Iris pigment epithelial cell (primary cell): ENCODE measurements at regions not wholly inside any gene's neighbourhood (a gene's known extent, or its start where the extent isn't known, plus 50 kb on each side); places are given as distances from the start of the nearest gene placed in this dataset.

Experiments used
- DNase-seq: peaks from one replicate; pipeline ENCODE4 v3.0.0-alpha.2; 2011; ENCODE audit warnings: low read depth

DNA sequence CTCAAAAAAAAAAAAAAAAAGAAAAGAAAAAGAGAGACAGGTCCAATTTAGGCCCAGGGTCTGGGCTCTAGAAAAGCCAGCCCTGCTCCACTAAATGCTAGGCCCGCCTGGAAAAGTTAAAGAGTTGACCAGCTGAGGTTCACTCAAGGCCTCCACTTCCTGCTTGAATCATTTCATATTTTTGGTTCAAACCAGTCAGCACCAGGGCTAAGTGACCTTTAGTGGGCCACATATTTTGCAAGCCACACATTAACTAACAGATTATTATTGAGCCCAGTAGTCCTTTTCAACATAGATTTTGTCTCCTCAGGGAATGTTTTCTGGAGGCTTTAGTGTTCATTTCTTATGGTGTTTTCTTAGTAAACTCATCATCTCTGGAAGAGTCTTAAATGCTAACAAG lies 156.6 kb downstream of the TLR4 start:
- peak; percentile 3 for DNase-seq

DNA sequence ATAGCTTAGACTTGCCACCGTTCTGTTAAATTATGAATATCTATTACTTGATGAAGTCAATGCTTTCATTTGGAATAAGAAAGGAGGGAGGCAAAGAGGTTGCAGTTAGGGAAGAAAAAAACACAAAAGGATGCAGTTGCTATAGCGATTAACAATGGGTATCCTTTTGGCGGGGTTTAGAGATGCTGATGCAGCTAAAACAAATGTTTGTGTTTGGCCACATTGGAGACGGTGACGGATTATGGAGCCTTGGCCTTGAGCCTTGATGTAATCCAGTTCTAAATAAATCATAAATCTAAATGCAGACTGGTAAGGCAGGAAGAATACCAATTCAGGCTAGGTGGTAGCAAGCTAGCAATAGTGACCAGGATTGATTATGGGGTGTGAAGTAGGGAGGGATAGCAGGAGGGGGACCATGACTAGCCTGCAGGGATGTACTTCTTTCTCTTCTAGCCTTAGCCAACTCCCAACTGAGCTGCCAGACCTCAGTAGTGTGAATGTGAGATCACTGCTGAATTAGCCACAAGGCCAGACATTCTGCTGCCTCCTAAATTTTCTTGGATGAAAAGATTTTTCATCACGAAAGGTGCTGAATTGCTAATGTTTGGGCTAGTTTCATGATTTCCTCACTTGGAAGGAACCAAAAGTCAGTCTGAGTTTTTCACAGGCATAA lies 160.3 kb downstream of the TLR4 start:
- DNase-seq = no peak

DNA sequence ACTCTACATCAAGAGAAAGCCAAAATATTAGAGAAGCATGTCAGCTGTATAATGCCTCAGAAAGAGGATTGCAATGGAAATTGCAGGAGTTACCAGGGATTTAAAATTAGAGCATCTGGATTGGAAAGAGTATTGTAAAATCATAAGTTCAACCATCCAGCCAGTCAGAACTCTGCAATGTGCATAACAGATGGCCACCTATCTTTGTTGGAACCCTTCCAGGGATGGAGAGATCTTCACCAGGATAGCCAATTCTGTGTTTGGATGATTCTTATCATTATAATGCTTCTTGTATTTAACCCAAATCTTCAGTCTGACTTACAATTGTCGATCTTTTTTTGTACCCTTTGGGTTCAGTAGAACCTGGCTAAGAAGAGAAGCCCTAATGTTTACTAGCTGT lies 164.4 kb downstream of the TLR4 start:
- DNase-seq = no peak

GRCh38 chr9:117869287-117869686 lies 165.1 kb downstream of the TLR4 start:
- no peak for DNase-seq

- DNase-seq = no peak
Observed at GRCh38 chr9:117869712-117870111, 165.5 kb downstream of the TLR4 start.

DNA sequence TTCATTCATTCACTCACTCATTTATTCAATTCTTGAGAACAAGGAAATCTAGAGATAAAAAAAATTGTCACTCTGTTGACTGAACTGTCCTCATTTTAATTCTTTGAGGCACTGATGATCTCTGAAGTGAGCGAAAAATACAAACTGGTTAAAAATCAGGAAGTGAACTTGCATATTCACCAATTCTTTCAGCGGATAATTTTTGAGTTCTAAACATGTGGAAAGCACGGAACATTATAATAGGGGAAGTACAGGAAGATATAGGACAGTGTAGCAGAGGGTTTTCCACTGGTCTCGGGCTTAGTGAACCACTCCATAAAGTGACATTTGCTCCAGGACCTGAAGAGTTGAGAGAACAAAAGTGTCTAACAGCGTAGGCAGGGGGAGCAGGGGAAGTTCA lies 169.5 kb downstream of the TLR4 start:
- DNase-seq = no peak

DNA sequence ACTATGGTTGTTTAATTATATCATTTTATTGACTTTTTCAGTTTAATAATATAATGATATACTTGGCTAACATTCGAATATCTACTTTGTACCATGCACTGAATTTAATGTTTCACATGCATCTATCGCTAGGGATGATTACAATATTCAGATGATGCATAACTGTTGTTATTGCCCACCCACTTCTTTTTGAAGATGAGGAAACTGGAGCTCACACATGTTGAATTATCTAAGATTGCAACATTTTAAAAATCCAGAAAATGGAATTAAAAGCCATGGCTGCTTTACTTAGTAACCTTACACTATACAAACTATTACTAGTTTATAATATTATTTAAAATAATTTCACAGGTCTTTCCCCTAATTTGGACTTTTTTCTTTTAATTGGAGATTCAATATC lies 171.7 kb downstream of the TLR4 start:
- DNase-seq = no peak

DNA sequence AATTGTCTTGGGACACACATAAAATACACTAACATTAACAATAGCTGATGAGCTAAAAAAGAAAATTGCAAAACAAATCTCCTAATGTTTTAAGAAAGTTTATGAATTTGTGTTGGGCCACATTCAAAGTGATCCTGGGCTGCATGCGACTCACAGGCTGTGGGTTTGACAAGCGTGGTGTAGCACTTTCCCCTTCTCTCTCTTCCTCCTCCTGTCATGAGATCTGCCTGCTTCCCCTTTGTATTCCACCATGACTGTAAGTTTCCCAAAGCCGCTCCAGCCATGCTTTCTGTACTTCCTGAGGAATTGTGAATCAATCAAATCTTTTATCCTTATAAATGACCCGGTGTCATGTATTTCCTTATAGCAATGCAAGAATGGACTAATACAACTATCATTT lies 178.0 kb downstream of the TLR4 start:
- no peak for DNase-seq

GRCh38 chr9:117886616-117887015 lies 182.4 kb downstream of the TLR4 start:
- no peak for DNase-seq

DNA sequence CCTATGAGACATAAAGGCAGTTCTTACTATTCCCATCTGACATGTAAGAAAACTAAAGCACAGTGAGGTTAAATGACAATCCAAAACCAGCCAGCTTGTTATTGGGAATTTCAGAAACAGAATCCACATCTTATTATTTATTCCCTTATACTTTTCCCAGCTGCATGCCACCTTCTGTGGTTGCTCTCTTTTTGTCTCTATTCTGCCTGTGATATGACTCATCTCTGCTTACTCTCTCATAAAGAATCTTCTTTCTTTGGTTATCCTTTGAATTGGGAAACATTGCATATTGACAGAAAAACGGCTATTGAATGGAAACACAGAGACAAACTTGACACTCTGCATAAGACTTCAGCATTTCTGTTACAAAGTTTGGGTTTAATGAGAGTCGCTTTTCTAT lies 183.2 kb downstream of the TLR4 start:
- peak; percentile 9 for DNase-seq

DNA sequence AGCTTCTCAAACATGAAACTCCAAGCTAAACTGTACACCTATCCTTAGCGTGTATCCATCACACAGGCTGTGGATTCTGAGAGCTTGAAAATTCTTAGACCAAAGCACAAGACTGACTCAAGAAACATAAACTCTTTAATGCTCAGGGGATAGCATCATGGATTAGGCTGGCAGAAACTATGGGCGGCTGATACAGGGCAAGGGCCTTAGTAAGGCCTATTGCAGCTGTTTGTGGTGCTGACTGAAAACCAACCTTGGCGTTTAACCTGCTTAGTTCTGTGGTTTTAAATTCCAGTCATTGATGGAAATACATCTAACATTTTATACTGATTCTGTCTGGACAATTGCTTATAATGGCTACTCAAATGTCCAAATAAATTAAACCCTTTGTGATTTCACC lies 183.7 kb downstream of the TLR4 start:
- no peak for DNase-seq

- no peak for DNase-seq
Observed at GRCh38 chr9:117903453-117903852, 199.2 kb downstream of the TLR4 start.

DNA sequence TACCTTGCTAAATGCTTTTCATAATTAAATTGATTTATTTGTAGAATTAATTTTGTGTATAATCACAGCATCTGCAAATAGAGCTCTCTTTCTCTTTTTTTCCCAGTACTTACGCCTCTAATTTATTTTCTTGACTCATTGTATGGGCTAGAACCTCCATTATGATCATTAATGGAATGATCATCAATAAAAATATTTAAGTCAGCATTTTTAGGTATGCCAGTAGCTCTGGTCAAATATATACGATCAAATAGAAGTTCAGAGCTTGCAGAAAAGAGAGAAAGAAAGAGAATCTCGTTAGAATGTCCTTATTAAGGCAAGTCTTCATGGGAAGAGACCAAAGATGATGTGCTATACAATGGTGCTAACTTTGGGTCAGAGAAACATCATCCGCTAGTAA lies 202.6 kb downstream of the TLR4 start:
- DNase-seq = no peak

- DNase-seq = no peak
Observed at GRCh38 chr9:117907420-117907819, 203.2 kb downstream of the TLR4 start.

GRCh38 chr9:117916291-117916690 lies 212.1 kb downstream of the TLR4 start:
- peak; percentile 16 for DNase-seq

DNA sequence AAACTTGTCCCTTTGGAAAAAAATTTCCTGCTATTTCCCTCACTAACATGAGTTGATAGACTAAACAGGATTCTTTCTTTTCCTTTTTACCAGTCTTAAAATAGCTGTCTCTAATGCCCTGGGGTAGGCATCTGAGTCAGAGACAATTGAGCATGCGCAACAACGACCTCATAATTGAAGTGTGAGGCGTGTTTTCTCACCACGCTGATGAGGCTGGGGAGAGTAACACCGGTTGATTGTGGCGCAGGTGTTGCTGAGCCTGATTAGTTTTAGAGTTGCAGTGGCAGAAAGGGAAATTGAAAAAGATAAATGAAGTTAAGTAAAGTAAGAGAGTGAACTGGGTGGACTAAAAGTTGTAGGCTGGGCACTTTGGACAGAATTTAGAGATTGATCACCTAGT lies 213.7 kb downstream of the TLR4 start:
- no peak for DNase-seq

GRCh38 chr9:117919538-117919937 lies 215.3 kb downstream of the TLR4 start:
- DNase-seq = no peak

- DNase-seq = peak; percentile 0
Observed at GRCh38 chr9:117926031-117926658, 221.9 kb downstream of the TLR4 start.

DNA sequence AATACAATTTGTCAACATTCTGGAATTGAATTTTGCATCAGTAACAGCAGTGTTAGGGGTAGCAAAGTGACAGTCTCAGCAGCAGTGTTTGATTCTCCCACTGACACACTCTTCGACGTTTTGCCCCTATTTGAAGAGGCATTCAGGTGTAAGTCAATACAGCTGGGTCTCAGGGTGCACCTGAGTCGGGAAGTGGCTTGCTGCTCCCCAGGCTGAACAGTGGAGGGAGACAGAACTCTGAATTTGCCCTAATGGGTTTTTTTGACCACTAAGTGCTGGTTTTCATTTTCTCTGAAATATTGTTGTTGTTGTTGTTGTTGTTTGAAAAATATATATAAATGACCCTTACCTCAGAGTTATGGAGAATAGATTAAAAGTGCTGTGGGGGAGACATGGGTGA lies 223.2 kb downstream of the TLR4 start:
- no peak for DNase-seq

GRCh38 chr9:117929868-117930267 lies 225.7 kb downstream of the TLR4 start:
- DNase-seq = no peak

- no peak for DNase-seq
Observed at GRCh38 chr9:117932585-117932984, 228.4 kb downstream of the TLR4 start.

- DNase-seq = no peak
Observed at GRCh38 chr9:117936185-117937130, 232.3 kb downstream of the TLR4 start.

DNA sequence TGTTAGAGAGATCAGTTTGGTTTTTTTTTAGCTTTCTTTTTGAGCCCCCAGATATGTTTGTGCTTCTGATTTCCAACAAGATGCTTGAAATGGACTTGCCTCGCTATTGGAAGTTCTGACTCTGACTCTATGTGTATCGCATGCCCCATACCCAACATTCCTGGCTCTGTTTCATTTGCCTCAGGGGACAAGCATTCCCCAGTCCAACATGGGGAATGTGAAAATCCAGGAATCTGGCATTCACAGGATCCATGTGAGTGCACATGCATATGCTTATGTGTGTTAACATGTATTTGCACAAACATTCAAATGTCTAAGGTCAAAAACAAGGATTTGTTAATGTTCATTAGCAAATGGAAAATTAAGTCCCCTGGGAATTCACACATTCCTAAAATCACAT lies 233.9 kb downstream of the TLR4 start:
- DNase-seq = no peak
